ENCODE measurements at regions not wholly inside any gene's neighbourhood (a gene's known extent, or its start where the extent isn't known, plus 50 kb on each side); places are given as distances from the start of the nearest gene placed in this dataset.

DNA sequence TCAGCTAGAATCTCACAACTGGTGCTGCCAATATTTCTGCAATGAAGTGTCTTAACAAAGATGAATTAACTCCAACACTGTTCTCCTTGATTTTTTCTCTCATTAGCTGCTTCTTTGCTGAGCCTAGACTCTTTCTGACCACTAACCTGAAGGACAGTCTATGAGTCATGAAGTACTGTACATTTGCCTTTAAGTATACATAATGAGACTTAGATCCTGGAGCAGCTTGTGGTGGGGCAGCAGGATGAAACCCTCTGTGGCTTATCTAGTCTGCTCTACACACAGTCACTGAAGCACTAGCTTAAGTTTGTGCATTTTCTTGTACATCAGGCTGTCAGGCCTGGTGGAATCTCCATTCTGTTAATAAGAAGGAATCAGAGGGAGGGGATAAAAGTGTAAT is 307.4 kb upstream of the SMIM31 start:
- no peak for ATAC-seq (ENCODE audit: low read depth)
- H3K36me3 Mint-ChIP-seq, result no peaks in the 10 kb centered on the region
- H3K27ac Mint-ChIP-seq, result no peak overlapping the region
- peaks cover 2% of the 10 kb centered on the region for H3K27me3 Mint-ChIP-seq
- no peaks in the 10 kb centered on the region for H3K9me3 Mint-ChIP-seq
- no peak for DNase-seq (ENCODE audit: low spot score in 2 of 2)
- no peak overlapping the region for H3K4me3 Mint-ChIP-seq
- no peaks in the 10 kb centered on the region for H3K4me1 Mint-ChIP-seq

DNA sequence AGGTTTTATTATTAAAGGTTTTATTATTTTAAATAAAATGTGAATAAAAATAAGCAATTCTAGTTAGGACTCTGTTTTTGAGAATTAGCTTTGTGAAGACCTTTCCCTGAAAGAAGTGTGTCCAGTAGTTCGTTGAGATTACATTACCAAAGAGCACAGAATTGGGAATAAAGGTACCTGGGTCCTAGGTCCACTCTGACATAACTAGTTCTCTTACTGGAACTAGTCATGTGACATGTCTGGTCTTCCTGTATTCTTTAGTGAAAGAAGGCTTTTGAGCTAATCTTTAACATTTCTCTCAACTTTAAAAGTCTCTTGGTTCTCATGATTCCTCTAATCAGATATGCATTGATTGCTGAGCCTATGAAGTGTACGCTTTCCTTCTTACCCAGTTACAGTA is 292.0 kb upstream of the SMIM31 start:
- Mint-ChIP-seq H3K27me3 (no peaks in the 10 kb centered on the region), H3K4me1 (no peaks in the 10 kb centered on the region), H3K4me3 (no peak overlapping the region), H3K27ac (no peak overlapping the region), H3K36me3 (no peaks in the 10 kb centered on the region), H3K9me3 (peaks cover 7% of the 10 kb centered on the region)
- ATAC-seq (ENCODE audit: low read depth), result no peak
- DNase-seq (ENCODE audit: low spot score in 2 of 2), result no peak

DNA sequence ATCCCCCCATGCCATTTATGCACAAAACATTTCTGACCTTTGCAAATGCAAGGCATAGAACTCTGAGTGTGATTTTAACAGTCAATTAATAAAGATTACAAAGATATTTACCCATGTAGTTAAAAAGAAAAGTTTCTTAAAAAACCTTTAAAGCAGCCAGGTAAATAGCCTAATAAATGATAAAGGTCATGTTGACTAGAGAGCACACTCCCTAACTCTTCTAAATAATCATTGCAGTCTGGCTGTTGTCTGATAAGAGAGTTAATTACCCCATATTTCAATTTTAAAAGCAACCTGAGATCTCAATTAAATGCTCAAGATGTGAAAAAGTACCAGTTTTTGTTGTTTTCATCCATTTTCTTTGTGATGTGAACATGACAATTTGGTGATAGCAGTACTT is 291.5 kb upstream of the SMIM31 start:
- H3K4me3 Mint-ChIP-seq, result no peak overlapping the region
- no peaks in the 10 kb centered on the region for H3K36me3 Mint-ChIP-seq
- H3K27ac Mint-ChIP-seq, result no peak overlapping the region
- H3K27me3 Mint-ChIP-seq, result no peaks in the 10 kb centered on the region
- no peak for ATAC-seq (ENCODE audit: low read depth)
- no peak for DNase-seq (ENCODE audit: low spot score in 2 of 2)
- no peaks in the 10 kb centered on the region for H3K4me1 Mint-ChIP-seq
- peaks cover 6% of the 10 kb centered on the region for H3K9me3 Mint-ChIP-seq

DNA sequence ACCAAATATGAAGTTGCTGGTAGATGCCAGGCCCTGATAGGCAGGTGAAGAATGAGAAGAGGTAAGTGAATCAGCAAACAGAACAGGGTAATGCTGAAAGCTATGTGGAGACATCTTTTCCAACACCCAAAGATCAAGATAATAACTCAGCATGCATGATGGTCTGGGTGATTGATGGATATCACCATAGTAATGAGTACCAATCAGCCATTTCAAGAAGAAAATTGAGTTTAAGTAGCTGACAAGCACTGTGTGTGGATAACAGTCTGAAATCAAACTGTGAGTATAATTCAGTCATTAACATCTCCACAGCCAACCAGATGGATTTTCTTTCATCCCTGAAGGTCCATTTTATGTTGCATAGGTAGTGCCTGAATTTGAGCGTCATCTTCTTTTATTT is 289.6 kb upstream of the SMIM31 start:
- no peaks in the 10 kb centered on the region for H3K27me3 Mint-ChIP-seq
- H3K27ac Mint-ChIP-seq, result no peak overlapping the region
- H3K36me3 Mint-ChIP-seq, result no peaks in the 10 kb centered on the region
- peaks cover 2% of the 10 kb centered on the region for H3K9me3 Mint-ChIP-seq
- DNase-seq (ENCODE audit: low spot score in 2 of 2), result no peak
- H3K4me3 Mint-ChIP-seq, result no peak overlapping the region
- no peak for ATAC-seq (ENCODE audit: low read depth)
- no peaks in the 10 kb centered on the region for H3K4me1 Mint-ChIP-seq

DNA sequence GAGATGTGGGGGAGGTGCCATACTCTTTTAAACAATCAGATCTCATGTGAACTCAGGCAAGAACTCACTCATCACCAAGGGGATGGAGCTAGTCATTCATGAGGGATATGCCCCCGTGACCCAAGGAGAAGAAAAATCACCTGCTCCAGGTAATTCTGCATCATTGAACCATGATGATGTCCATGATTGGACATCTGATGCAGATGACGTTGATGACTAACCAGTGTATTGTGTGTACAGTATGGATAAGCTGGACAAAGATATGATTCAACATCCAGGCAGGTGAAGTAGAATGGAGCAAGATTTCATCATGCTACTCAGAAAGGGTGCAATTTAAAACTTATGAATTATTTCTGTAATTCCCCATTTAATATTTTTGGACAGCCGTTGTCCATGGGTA is 286.4 kb upstream of the SMIM31 start:
- Mint-ChIP-seq H3K4me1 (no peaks in the 10 kb centered on the region), H3K27me3 (no peaks in the 10 kb centered on the region), H3K9me3 (no peaks in the 10 kb centered on the region), H3K4me3 (no peak overlapping the region), H3K36me3 (no peaks in the 10 kb centered on the region), H3K27ac (no peak overlapping the region)
- DNase-seq (ENCODE audit: low spot score in 2 of 2), result no peak
- ATAC-seq (ENCODE audit: low read depth), result no peak

DNA sequence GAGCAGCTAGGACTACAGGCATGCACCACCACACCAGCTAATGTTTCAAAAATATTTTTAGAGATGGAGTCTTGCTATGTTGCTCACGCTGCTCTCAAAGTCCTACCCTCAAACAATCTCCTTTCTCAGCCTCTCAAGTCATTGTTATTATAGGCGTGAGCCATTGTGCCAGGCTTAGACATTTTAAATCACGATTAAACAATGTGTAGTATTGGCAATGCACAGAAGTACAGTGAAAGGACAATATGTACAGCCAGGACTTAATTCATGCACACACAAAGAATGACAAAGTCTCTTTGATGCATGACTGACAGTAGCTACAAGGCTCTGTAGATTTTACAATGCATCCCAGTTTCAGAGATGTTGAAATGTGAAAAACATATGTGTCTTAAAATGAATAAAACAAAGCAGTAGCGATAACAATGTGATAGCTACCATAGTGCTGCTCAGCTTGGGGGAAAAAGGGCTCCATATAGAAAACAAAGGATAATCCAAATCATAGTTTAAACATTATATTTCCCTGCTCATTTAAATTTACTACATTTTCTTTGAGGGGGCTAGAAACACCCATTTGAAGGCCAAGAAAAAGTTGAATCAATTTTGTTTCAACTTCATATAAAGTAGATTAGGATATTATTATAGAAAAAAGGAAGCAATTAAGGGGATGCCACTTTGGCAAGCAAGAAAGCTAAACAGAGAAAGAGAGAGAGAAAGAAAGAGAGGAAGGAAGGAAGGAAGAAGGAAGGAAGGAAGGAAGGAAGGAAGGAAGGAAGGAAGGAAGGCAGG is 272.4 kb upstream of the SMIM31 start:
- Mint-ChIP-seq H3K9me3 (peaks cover 1% of the 10 kb centered on the region), H3K36me3 (no peaks in the 10 kb centered on the region), H3K4me3 (no peak overlapping the region), H3K27ac (no peak overlapping the region), H3K4me1 (no peaks in the 10 kb centered on the region), H3K27me3 (no peaks in the 10 kb centered on the region)
- ATAC-seq (ENCODE audit: low read depth), result no peak
- DNase-seq (ENCODE audit: low spot score in 2 of 2), result no peak

DNA sequence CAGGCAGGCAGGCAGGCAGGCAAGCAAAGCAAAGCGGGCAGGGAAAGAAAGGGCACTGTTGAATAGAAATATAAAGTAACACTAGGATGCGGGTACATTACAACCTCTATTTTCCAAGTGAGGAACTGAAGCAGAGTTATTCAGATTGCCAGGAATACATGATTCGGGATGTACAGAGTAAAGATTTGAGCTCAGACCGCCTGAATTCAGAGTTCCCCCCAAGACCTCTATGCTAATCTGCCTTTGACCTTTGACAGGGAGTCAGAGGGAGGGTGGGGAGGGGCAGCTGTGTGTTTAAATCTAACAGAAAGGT is 271.9 kb upstream of the SMIM31 start:
- H3K27ac Mint-ChIP-seq, result no peak overlapping the region
- DNase-seq (ENCODE audit: low spot score in 2 of 2) (no peak), ATAC-seq (ENCODE audit: low read depth) (no peak)
- H3K36me3 Mint-ChIP-seq, result no peaks in the 10 kb centered on the region
- no peaks in the 10 kb centered on the region for H3K4me1 Mint-ChIP-seq
- no peaks in the 10 kb centered on the region for H3K27me3 Mint-ChIP-seq
- peaks cover 3% of the 10 kb centered on the region for H3K9me3 Mint-ChIP-seq
- no peak overlapping the region for H3K4me3 Mint-ChIP-seq

DNA sequence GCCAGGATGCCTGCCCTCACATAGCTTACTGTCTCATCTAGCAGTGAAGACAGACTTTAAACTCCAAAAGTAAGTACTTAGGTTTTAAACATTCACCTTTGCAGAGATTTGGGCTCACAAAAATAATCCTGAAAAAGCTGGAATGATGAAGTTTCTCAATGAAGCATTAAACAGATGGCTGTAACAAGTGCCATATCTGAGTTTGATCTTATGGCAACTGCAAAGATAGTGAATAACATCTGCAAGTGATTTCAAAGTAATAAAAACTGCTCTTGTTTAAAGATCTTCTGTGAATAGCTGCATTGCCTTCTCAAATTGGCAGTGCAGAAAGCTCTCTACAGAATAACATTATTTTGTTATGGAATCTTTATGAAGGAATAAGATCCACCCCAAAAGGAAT is 271.2 kb upstream of the SMIM31 start:
- no peaks in the 10 kb centered on the region for H3K36me3 Mint-ChIP-seq
- no peak overlapping the region for H3K4me3 Mint-ChIP-seq
- DNase-seq (ENCODE audit: low spot score in 2 of 2) (no peak), ATAC-seq (ENCODE audit: low read depth) (no peak)
- H3K9me3 Mint-ChIP-seq, result peaks cover 4% of the 10 kb centered on the region
- no peak overlapping the region for H3K27ac Mint-ChIP-seq
- H3K4me1 Mint-ChIP-seq, result no peaks in the 10 kb centered on the region
- H3K27me3 Mint-ChIP-seq, result no peaks in the 10 kb centered on the region

DNA sequence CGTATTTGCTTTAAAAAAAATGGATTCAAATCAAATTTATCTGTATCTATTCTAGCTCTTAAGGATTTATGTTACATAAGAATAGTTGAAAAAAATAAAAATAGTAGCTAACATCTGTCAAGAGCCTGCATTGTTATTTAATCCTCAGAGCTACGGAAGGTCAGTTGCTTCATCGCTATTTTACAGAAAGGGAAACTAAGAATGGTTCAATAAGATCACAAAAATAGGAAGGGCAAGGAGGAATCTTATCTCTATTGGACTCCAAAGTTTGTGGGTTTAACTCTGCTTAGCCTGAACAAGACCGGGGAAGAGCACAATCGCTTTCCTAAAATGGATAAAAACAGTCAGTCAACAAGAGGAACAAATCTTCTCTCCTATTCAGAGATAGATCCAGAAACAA is 270.2 kb upstream of the SMIM31 start:
- DNase-seq (ENCODE audit: low spot score in 2 of 2), result no peak
- H3K4me3 Mint-ChIP-seq, result no peak overlapping the region
- H3K4me1 Mint-ChIP-seq, result no peaks in the 10 kb centered on the region
- peaks cover 4% of the 10 kb centered on the region for H3K9me3 Mint-ChIP-seq
- no peaks in the 10 kb centered on the region for H3K36me3 Mint-ChIP-seq
- no peaks in the 10 kb centered on the region for H3K27me3 Mint-ChIP-seq
- no peak for ATAC-seq (ENCODE audit: low read depth)
- H3K27ac Mint-ChIP-seq, result no peak overlapping the region

DNA sequence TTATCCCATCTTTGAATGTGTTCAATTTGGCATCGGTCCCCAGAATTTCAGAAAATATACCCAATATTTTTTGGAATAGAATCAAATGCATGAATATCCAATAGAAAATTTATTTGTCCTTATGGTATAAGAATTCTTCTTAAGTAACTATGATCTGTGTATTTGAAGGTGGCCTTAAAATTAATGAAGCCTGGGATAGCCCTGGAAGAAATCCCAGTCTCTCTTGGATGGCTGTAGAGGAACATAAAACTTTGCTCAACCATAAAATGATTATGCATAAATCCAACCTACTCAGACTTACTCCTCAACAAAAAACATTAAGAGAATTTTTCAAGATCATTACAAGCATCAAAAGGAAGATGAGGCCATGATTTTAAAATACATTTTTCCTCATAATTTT is 269.4 kb upstream of the SMIM31 start:
- H3K27me3 Mint-ChIP-seq, result no peaks in the 10 kb centered on the region
- ATAC-seq (ENCODE audit: low read depth) (no peak), DNase-seq (ENCODE audit: low spot score in 2 of 2) (no peak)
- H3K4me1 Mint-ChIP-seq, result no peaks in the 10 kb centered on the region
- no peaks in the 10 kb centered on the region for H3K36me3 Mint-ChIP-seq
- H3K27ac Mint-ChIP-seq, result no peak overlapping the region
- H3K4me3 Mint-ChIP-seq, result no peak overlapping the region
- peaks cover 4% of the 10 kb centered on the region for H3K9me3 Mint-ChIP-seq

DNA sequence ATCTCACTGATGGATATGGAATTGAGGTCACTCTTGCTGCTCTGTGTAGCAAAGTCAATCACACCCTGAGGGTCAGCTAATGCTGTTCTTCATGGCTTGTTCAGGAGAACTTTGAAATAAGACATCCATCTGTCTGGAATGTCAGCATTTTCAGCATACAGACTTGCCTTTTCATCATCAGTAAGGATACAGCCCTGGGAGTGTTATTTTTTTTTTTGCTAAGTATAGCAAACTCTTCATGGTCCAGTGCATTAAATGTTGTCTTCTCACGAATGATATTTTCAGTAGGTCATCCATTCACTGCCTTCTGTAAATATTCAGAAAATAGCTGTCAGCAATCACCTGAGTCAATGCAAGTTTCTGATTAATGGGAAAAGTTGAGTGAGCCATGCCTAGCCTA is 268.8 kb upstream of the SMIM31 start:
- Mint-ChIP-seq H3K9me3 (peaks cover 4% of the 10 kb centered on the region), H3K27me3 (no peaks in the 10 kb centered on the region), H3K4me3 (no peak overlapping the region), H3K27ac (no peak overlapping the region), H3K36me3 (no peaks in the 10 kb centered on the region), H3K4me1 (no peaks in the 10 kb centered on the region)
- ATAC-seq (ENCODE audit: low read depth), result no peak
- no peak for DNase-seq (ENCODE audit: low spot score in 2 of 2)

DNA sequence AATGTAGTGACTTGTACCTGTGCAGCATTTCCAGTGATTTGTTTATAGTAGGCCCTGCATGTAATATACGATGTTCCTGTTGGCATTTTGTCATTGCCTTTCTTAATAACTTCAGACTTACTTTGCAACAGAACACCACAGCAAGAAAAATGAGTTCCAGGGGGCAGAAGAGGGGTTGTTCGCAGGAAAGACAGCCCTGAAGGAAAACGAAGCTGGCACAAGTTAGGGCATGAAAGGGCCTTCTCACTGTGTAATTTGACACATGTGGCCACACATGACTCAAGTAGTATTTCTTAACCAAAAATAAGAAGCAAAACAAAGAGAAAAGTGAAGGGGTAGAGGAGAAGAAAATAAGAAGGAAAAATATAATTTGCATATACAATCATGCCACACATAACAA is 265.8 kb upstream of the SMIM31 start:
- ATAC-seq (ENCODE audit: low read depth), result no peak
- Mint-ChIP-seq H3K9me3 (peaks cover 6% of the 10 kb centered on the region), H3K27ac (no peak overlapping the region), H3K4me3 (no peak overlapping the region), H3K36me3 (no peaks in the 10 kb centered on the region), H3K27me3 (no peaks in the 10 kb centered on the region), H3K4me1 (no peaks in the 10 kb centered on the region)
- DNase-seq (ENCODE audit: low spot score in 2 of 2), result no peak

DNA sequence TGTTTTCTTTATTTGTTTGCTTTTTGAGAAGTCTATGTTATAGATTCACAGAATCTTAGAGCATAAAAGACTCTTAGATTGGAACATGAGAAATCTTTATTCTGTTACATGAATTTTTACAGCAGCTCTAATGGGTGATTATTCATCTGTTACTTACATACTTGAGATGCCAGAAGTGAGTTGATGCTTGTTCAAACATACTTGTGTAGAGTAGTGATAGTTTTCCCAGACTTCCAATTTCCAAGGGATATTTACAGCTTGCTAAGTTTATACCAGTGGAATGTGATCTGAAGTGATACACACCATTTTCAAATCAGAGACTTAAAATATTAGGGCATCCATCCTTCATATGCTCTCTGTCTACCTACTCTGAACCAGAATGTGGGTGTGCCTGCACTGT is 252.9 kb upstream of the SMIM31 start:
- Mint-ChIP-seq H3K27ac (no peak overlapping the region), H3K36me3 (no peaks in the 10 kb centered on the region), H3K4me3 (no peak overlapping the region), H3K27me3 (no peaks in the 10 kb centered on the region), H3K4me1 (no peaks in the 10 kb centered on the region), H3K9me3 (no peaks in the 10 kb centered on the region)
- ATAC-seq (ENCODE audit: low read depth), result no peak
- DNase-seq (ENCODE audit: low spot score in 2 of 2), result no peak

DNA sequence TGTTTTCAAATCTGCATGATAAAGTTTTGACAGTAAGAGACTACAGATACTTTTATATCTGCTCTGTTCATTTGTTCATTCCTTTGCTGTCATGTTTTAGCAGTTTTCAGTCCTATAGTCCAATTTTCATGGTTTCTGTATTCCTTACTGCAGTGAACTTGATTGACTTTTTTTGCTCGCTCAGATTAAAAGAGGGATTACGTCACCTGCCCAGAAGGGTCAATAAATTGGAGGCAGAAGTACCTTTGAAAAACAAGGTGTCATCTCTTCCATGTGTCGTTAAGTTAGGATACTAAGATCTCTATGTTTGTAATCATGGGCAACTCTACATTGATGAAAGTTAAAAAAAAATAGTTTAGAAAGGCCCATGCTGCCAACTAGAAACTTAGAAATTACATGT is 250.1 kb upstream of the SMIM31 start:
- Mint-ChIP-seq H3K9me3 (no peaks in the 10 kb centered on the region), H3K4me3 (no peak overlapping the region), H3K36me3 (no peaks in the 10 kb centered on the region), H3K27me3 (no peaks in the 10 kb centered on the region), H3K4me1 (no peaks in the 10 kb centered on the region), H3K27ac (no peak overlapping the region)
- no peak for ATAC-seq (ENCODE audit: low read depth)
- no peak for DNase-seq (ENCODE audit: low spot score in 2 of 2)

DNA sequence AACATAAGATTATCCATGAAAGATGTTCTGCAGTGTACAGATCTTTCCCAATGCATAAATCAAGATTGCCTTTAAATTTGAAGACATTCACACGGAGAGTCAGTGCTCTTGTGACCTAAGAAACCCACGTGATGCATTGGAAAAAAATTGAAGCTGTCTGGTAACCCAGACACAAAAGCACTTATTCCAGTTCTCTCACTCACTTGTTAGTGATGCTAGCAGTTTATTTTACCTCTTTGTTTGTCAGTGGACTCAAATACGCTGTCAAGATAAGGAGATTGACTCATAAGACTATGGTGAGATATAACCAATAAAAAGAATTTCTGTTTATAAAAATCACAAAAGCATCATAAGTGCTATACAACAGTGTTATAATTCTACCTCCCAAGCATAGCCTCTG is 245.8 kb upstream of the SMIM31 start:
- no peak overlapping the region for H3K27ac Mint-ChIP-seq
- H3K4me1 Mint-ChIP-seq, result no peaks in the 10 kb centered on the region
- H3K9me3 Mint-ChIP-seq, result no peaks in the 10 kb centered on the region
- ATAC-seq (ENCODE audit: low read depth) (no peak), DNase-seq (ENCODE audit: low spot score in 2 of 2) (no peak)
- H3K27me3 Mint-ChIP-seq, result no peaks in the 10 kb centered on the region
- H3K36me3 Mint-ChIP-seq, result no peaks in the 10 kb centered on the region
- H3K4me3 Mint-ChIP-seq, result no peak overlapping the region
